ENCODE measurements at regions not wholly inside any gene's neighbourhood (a gene's known extent, or its start where the extent isn't known, plus 50 kb on each side); places are given as distances from the start of the nearest gene placed in this dataset.

DNA sequence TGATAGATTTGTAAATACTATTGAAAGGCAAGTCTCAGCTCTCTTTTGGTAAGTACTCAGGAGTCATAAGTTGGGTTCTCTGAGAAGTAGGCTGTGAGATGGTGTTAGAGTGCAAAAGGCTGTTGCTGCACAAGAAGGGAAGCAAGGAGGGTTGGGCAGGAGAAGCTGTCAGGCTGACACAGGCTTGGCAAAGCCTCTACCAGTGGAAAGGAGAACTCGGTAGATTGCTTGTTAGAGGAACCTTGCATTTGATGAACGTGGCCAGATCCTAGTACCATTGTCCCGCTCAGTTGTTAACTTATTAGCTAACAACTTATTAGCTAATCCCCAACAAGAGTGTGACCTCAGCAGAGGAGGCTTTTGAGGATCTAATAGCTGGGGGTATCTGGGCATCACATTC lies 449.3 kb upstream of the BOD1L1 start:
- no peaks in the 10 kb centered on the region for H3K23me2 ChIP-seq (ENCODE audit: insufficient read length, low read depth, low read length, poor library complexity, severe bottlenecking)
- no peak overlapping the region for H3K14ac ChIP-seq (ENCODE audit: insufficient read depth, low read length)
- H3K27me3 ChIP-seq (ENCODE audit: insufficient read depth, low read length), result no peaks in the 10 kb centered on the region
- H3K27ac ChIP-seq (ENCODE audit: insufficient read length, low read depth, low read length), result no peak overlapping the region
- no peak overlapping the region for H2AFZ ChIP-seq (ENCODE audit: low read length)
- TF ChIP-seq, protein P1, sequence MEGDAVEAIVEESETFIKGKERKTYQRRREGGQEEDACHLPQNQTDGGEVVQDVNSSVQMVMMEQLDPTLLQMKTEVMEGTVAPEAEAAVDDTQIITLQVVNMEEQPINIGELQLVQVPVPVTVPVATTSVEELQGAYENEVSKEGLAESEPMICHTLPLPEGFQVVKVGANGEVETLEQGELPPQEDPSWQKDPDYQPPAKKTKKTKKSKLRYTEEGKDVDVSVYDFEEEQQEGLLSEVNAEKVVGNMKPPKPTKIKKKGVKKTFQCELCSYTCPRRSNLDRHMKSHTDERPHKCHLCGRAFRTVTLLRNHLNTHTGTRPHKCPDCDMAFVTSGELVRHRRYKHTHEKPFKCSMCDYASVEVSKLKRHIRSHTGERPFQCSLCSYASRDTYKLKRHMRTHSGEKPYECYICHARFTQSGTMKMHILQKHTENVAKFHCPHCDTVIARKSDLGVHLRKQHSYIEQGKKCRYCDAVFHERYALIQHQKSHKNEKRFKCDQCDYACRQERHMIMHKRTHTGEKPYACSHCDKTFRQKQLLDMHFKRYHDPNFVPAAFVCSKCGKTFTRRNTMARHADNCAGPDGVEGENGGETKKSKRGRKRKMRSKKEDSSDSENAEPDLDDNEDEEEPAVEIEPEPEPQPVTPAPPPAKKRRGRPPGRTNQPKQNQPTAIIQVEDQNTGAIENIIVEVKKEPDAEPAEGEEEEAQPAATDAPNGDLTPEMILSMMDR (conservative IDR thresholded peaks at IDR 0.05), result no peak
- no peak overlapping the region for H3K4ac ChIP-seq (ENCODE audit: low read depth, low read length)
- no peak overlapping the region for H2BK12ac ChIP-seq (ENCODE audit: insufficient read length, low read depth, low read length)
- no peak overlapping the region for H2AK5ac ChIP-seq (ENCODE audit: insufficient read length, low read length)
- H3K4me3 Mint-ChIP-seq, result no peak overlapping the region
- no peaks in the 10 kb centered on the region for H3K4me1 ChIP-seq (ENCODE audit: insufficient read depth, low read length)
- no peaks in the 10 kb centered on the region for H3K79me1 ChIP-seq (ENCODE audit: insufficient read depth, low read depth, low read length, poor library complexity, severe bottlenecking)
- no peaks in the 10 kb centered on the region for H3K27me3 Mint-ChIP-seq (ENCODE audit: low read depth)
- peaks cover 14% of the 10 kb centered on the region for H3K9me3 ChIP-seq (ENCODE audit: control insufficient read depth, low read depth, low read length)
- DNase-seq, result no peak
- no peak overlapping the region for H3K23ac ChIP-seq (ENCODE audit: insufficient read length, low read depth, low read length)
- no peak overlapping the region for H3K9ac ChIP-seq (ENCODE audit: extremely low read depth, insufficient read length, low read length)
- no peak overlapping the region for H2BK120ac ChIP-seq (ENCODE audit: low read depth, low read length, poor library complexity, severe bottlenecking)
- H2BK15ac ChIP-seq (ENCODE audit: low read depth, low read length), result no peak overlapping the region
- no peak overlapping the region for H3T11ph ChIP-seq (ENCODE audit: low read length)
- no peak overlapping the region for H3K4me2 ChIP-seq (ENCODE audit: insufficient read depth, insufficient read length, low read length)
- no peak overlapping the region for H4K8ac ChIP-seq (replicated peaks; ENCODE audit: insufficient read length, low read depth, low read length)
- no peak overlapping the region for H2BK20ac ChIP-seq (ENCODE audit: low read depth, low read length, poor library complexity, severe bottlenecking)
- no peak overlapping the region for H3K56ac ChIP-seq (ENCODE audit: insufficient read length, low read depth, low read length)
- H4K20me1 ChIP-seq (ENCODE audit: control insufficient read depth, insufficient read depth, insufficient read length), result no peaks in the 10 kb centered on the region
- no peak overlapping the region for H4K91ac ChIP-seq (ENCODE audit: insufficient read length, low read depth, low read length)
- no CpG with 5 or more reads among the region's 3 CpGs for WGBS (ENCODE audit: extremely low coverage, insufficient read length, low lambda C conversion rate)
- no peak overlapping the region for H2BK5ac ChIP-seq (ENCODE audit: insufficient read length, low read length)
- H3K27ac Mint-ChIP-seq, result no peak overlapping the region
- no peaks in the 10 kb centered on the region for H3K4me1 Mint-ChIP-seq
- no peaks in the 10 kb centered on the region for H3K79me2 ChIP-seq (ENCODE audit: insufficient read depth, low read length)
- H3K18ac ChIP-seq (ENCODE audit: insufficient read length, low read depth, low read length), result no peak overlapping the region
- peaks cover 7 to 15% (median 11%) of the 10 kb centered on the region in 3 experiments for H3K36me3 Mint-ChIP-seq (ENCODE audit: insufficient read depth in 1 of 3, low read depth in 3 of 3)
- no peak overlapping the region for H4K5ac ChIP-seq (ENCODE audit: insufficient read length, low read depth, low read length)
- peaks cover 15 to 19% of the 10 kb centered on the region in 2 experiments for H3K9me3 Mint-ChIP-seq

Measured in H9 (cell line).